SU-DHL-6 (cell line): ENCODE measurements at regions not wholly inside any gene's neighbourhood (a gene's known extent, or its start where the extent isn't known, plus 50 kb on each side); places are given as distances from the start of the nearest gene placed in this dataset.

Experiments
- CTCF ChIP-seq: fragments of 200-600 bp; sonication (generic); IDR thresholded peaks from one replicate; pipeline ENCODE4 v1.5.1; 2017; ENCODE audit warnings: antibody characterized with exemption, mild to moderate bottlenecking, low read length, moderate library complexity; ENCODE audit not compliant: insufficient read depth, poor library complexity, severe bottlenecking
- EZH2phosphoT487 ChIP-seq: fragments of 200-600 bp; sonication (generic), shearing (Covaris generic); conservative IDR thresholded peaks from 2 replicates; pipeline ENCODE4 v1.6.1; 2018; ENCODE audit warnings: mild to moderate bottlenecking, antibody characterized with exemption, low read length, moderate library complexity, mixed read lengths

GRCh38 chr9:106376689-106377088, 486.3 kb upstream of the ZNF462 start:
- TF ChIP-seq CTCF (no peak), EZH2phosphoT487 (no peak)
